DND-41 (cell line): ENCODE measurements at regions not wholly inside any gene's neighbourhood (a gene's known extent, or its start where the extent isn't known, plus 50 kb on each side); places are given as distances from the start of the nearest gene placed in this dataset.

ENCODE experiments used
- ATAC-seq: fragments of 200-7000 bp; cut with Tn5 transposase; 3 replicates; pipeline ENCODE4 v1.9.1; 2021; ENCODE audit warnings: low read depth; ENCODE audit not compliant: insufficient read depth
- DNase-seq: peaks from one replicate; pipeline ENCODE4 v3.0.0-alpha.2; 2020
- H2AFZ ChIP-seq: 2 replicates; pipeline ENCODE4 v1.6.0; 2012; ENCODE audit warnings: low read depth, low read length
- H3K27ac ChIP-seq: 2 replicates; pipeline ENCODE4 v1.5.1; 2012; ENCODE audit warnings: low read length, inconsistent platforms
- H3K27me3 ChIP-seq: fragments of 200-600 bp; sonication (generic); 2 replicates; pipeline ENCODE4 v1.6.0; 2012; ENCODE audit warnings: low read length, mild to moderate bottlenecking, inconsistent platforms; ENCODE audit not compliant: insufficient read depth, poor library complexity
- H3K36me3 ChIP-seq: 2 replicates; pipeline ENCODE4 v1.5.1; 2012; ENCODE audit warnings: low read length, inconsistent platforms; ENCODE audit not compliant: insufficient read depth
- H3K4me1 ChIP-seq: 2 replicates; pipeline ENCODE4 v1.5.1; 2012; ENCODE audit warnings: mild to moderate bottlenecking, low read length; ENCODE audit not compliant: insufficient read depth
- H3K4me2 ChIP-seq: 2 replicates; pipeline ENCODE4 v1.6.0; 2012; ENCODE audit warnings: mild to moderate bottlenecking, moderate library complexity, low read length, inconsistent platforms; ENCODE audit not compliant: insufficient read depth
- H3K4me3 ChIP-seq, 2 experiments: fragments of 200-600 bp in 1 of 2; shearing (Covaris generic) in 1 of 2; 2 replicates each; pipeline ENCODE4 v1.5.1; 2012 to 2016; ENCODE audit warnings: inconsistent platforms in 2 of 2, low read length in 2 of 2, mild to moderate bottlenecking in 2 of 2, low read depth in 1 of 2, moderate library complexity in 1 of 2
- H3K79me2 ChIP-seq: 2 replicates; pipeline ENCODE4 v1.6.0; 2012; ENCODE audit warnings: low read length, inconsistent platforms; ENCODE audit not compliant: insufficient read depth
- H3K9ac ChIP-seq: 2 replicates; pipeline ENCODE4 v1.6.0; 2012; ENCODE audit warnings: low read depth, mild to moderate bottlenecking, inconsistent platforms, low read length, moderate library complexity
- H3K9me3 ChIP-seq: 2 replicates; pipeline ENCODE4 v1.5.1; 2012; ENCODE audit warnings: low read length, moderate library complexity, mild to moderate bottlenecking, inconsistent platforms; ENCODE audit not compliant: insufficient read depth, severe bottlenecking
- H4K20me1 ChIP-seq: 2 replicates; pipeline ENCODE4 v1.6.0; 2012; ENCODE audit warnings: low read length; ENCODE audit not compliant: insufficient read depth
- CTCF ChIP-seq: IDR thresholded peaks from 2 replicates; pipeline ENCODE4 v1.5.1; 2012; ENCODE audit warnings: borderline replicate concordance, low read length, moderate library complexity, mild to moderate bottlenecking; ENCODE audit not compliant: poor library complexity, severe bottlenecking; ENCODE audit errors: extremely low read depth
- EZH2 ChIP-seq: IDR thresholded peaks from 3 replicates; pipeline ENCODE4 v1.6.1; 2012; ENCODE audit warnings: borderline replicate concordance, low read depth, mild to moderate bottlenecking, moderate library complexity, low read length, inconsistent platforms; ENCODE audit not compliant: severe bottlenecking

GRCh38 chr1:82875170-82875569, 1074.4 kb downstream of the ADGRL2 start:
- DNase-seq (no peak), ATAC-seq (no peak)
- H3K4me2 ChIP-seq = no peak overlapping the region
- no peaks in the 10 kb centered on the region for H3K27me3 ChIP-seq
- no peaks in the 10 kb centered on the region for H4K20me1 ChIP-seq
- no peak for TF ChIP-seq CTCF
- no peak for TF ChIP-seq EZH2
- no peak overlapping the region for H3K4me3 ChIP-seq
- H3K27ac ChIP-seq = no peak overlapping the region
- H3K4me1 ChIP-seq = no peaks in the 10 kb centered on the region
- no peaks in the 10 kb centered on the region for H3K79me2 ChIP-seq
- H2AFZ ChIP-seq = no peak overlapping the region
- H3K36me3 ChIP-seq = no peaks in the 10 kb centered on the region
- H3K9ac ChIP-seq = no peak overlapping the region
- no peaks in the 10 kb centered on the region for H3K9me3 ChIP-seq

- H3K36me3 ChIP-seq = no peaks in the 10 kb centered on the region
- no peaks in the 10 kb centered on the region for H3K9me3 ChIP-seq
- H2AFZ ChIP-seq = no peak overlapping the region
- no peaks in the 10 kb centered on the region for H3K27me3 ChIP-seq
- H3K79me2 ChIP-seq = no peaks in the 10 kb centered on the region
- H3K4me2 ChIP-seq = no peak overlapping the region
- H4K20me1 ChIP-seq = no peaks in the 10 kb centered on the region
- TF ChIP-seq CTCF = no peak
- no peak for TF ChIP-seq EZH2
- ATAC-seq (no peak), DNase-seq (no peak)
- H3K27ac ChIP-seq = no peak overlapping the region
- H3K4me3 ChIP-seq = no peak overlapping the region
- H3K4me1 ChIP-seq = no peaks in the 10 kb centered on the region
- H3K9ac ChIP-seq = no peak overlapping the region
These were observed 1073.3 kb downstream of the ADGRL2 start for GRCh38 chr1:82874041-82874440.

- Histone ChIP-seq H3K27ac (no peak overlapping the region), H3K4me3 (no peak overlapping the region), H3K27me3 (no peaks in the 10 kb centered on the region), H3K9ac (no peak overlapping the region), H2AFZ (no peak overlapping the region), H3K9me3 (no peaks in the 10 kb centered on the region), H4K20me1 (no peaks in the 10 kb centered on the region), H3K4me1 (no peaks in the 10 kb centered on the region), H3K36me3 (no peaks in the 10 kb centered on the region), H3K4me2 (no peak overlapping the region), H3K79me2 (no peaks in the 10 kb centered on the region)
- ATAC-seq (no peak), DNase-seq (no peak)
- TF ChIP-seq EZH2 (no peak), CTCF (no peak)
These were observed 1069.6 kb downstream of the ADGRL2 start for GRCh38 chr1:82870332-82870731.

- no peaks in the 10 kb centered on the region for H3K9me3 ChIP-seq
- TF ChIP-seq CTCF = no peak
- TF ChIP-seq EZH2 = no peak
- H3K27me3 ChIP-seq = no peaks in the 10 kb centered on the region
- H3K27ac ChIP-seq = no peak overlapping the region
- H3K79me2 ChIP-seq = no peaks in the 10 kb centered on the region
- DNase-seq (no peak), ATAC-seq (no peak)
- H4K20me1 ChIP-seq = no peaks in the 10 kb centered on the region
- no peak overlapping the region for H2AFZ ChIP-seq
- no peak overlapping the region for H3K4me2 ChIP-seq
- H3K4me1 ChIP-seq = no peaks in the 10 kb centered on the region
- H3K4me3 ChIP-seq = no peak overlapping the region
- no peaks in the 10 kb centered on the region for H3K36me3 ChIP-seq
- no peak overlapping the region for H3K9ac ChIP-seq
These were observed 1067.0 kb downstream of the ADGRL2 start for GRCh38 chr1:82867781-82868180.
